Activated T-helper 2 cell treated with anti-CD3 and anti-CD28 coated beads, Interferon-gamma antibody, Interleukin-2, Interleukin-4, amounts not matched to agents 10 μg/mL and 5 μg/mL and 100 μg/mL, durations not matched to agents 14 hours and 24 hours and 36 hours (primary cell): ENCODE measurements at regions not wholly inside any gene's neighbourhood (a gene's known extent, or its start where the extent isn't known, plus 50 kb on each side); places are given as distances from the start of the nearest gene placed in this dataset.

ENCODE experiments used
- DNase-seq: peaks from one replicate; pipeline ENCODE4 v3.0.0; 2021; ENCODE audit warnings: low spot score
- H3K27ac Mint-ChIP-seq: one replicate; pipeline ENCODE4 v1.8.0; 2021; ENCODE audit warnings: mixed read lengths
- H3K27me3 Mint-ChIP-seq: one replicate; pipeline ENCODE4 v1.8.0; 2021; ENCODE audit warnings: low read depth, mixed read lengths
- H3K36me3 Mint-ChIP-seq: one replicate; pipeline ENCODE4 v1.8.0; 2021; ENCODE audit warnings: low read depth, mixed read lengths
- H3K4me1 Mint-ChIP-seq: one replicate; pipeline ENCODE4 v1.8.0; 2021; ENCODE audit warnings: low read depth, mixed read lengths
- H3K4me3 Mint-ChIP-seq: one replicate; pipeline ENCODE4 v1.8.0; 2021; ENCODE audit warnings: low read depth, mild to moderate bottlenecking, moderate library complexity, mixed read lengths
- H3K9me3 Mint-ChIP-seq: one replicate; pipeline ENCODE4 v1.8.0; 2021; ENCODE audit warnings: mixed read lengths
- intact Hi-C: fragments of 100-400 bp; cut with micrococcal nuclease; formaldehyde crosslinking; loops from one replicate; pipeline ENCODE4 v1.15.1; 2023

DNA sequence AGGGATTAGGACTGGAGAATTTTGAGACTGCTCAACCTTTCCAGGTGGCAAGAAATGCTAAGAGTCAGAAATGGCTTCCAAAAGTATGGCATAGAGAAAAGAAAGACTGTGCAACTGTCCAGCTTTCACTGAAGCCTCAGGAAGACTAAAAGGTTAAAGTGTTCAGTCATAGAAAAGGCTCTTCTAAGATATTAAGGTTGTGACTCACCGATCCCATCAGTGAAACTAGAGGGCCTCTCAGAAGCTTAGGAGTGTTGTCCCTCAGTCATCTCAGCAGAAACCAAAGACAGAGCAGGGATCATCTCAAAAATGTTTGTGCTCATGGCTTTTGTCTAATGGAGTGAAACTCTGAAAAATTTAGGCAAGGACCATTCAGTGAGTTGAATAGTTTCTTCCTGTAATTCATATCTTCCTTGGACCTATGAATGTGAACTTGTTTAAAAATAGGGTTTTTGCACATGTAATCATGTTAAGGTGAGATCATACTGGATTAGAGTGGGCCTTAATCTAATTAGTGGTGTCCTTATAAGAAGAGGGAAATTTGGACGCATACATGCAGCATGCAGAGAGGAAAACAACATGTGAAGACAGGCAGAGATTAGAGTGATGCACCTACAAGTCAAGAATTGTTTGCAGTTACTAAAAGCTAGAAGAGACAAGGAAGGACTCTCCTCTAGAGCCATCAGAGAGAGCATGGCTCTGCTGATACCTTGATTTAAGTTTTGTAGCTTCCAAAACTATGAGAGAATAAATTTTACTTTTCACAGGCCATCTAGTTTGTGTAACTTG, 71.3 kb downstream of the RPE65 start:
- no peak for DNase-seq
- no peaks in the 10 kb centered on the region for H3K36me3 Mint-ChIP-seq
- intact Hi-C loops: no loop called here
- H3K27me3 Mint-ChIP-seq: no peaks in the 10 kb centered on the region
- H3K4me1 Mint-ChIP-seq: no peaks in the 10 kb centered on the region
- no peaks in the 10 kb centered on the region for H3K9me3 Mint-ChIP-seq
- H3K4me3 Mint-ChIP-seq: no peak overlapping the region
- no peak overlapping the region for H3K27ac Mint-ChIP-seq

DNA sequence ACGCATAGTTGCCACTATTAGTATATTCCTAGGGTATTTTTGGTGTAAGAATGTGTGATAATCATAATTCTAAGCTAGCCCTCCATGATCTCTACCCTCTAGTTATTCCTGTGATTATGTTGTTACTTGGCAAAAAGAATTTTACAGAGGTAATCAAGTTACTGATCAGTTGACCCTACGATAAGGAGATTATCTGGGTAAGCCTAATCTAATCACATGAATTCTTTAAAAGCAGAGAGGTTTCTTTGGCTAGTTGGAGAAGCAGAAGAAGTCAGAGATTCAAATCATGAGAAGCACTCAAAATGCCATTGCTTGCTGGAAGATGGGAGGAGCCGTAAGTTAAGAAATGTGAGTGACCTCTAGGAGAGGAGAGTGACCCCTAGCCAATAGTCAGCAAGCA, 72.7 kb downstream of the RPE65 start:
- no peaks in the 10 kb centered on the region for H3K27me3 Mint-ChIP-seq
- DNase-seq: no peak
- intact Hi-C loops: no loop called here
- no peaks in the 10 kb centered on the region for H3K9me3 Mint-ChIP-seq
- H3K4me1 Mint-ChIP-seq: no peaks in the 10 kb centered on the region
- H3K4me3 Mint-ChIP-seq: no peak overlapping the region
- H3K27ac Mint-ChIP-seq: no peak overlapping the region
- no peaks in the 10 kb centered on the region for H3K36me3 Mint-ChIP-seq

DNA sequence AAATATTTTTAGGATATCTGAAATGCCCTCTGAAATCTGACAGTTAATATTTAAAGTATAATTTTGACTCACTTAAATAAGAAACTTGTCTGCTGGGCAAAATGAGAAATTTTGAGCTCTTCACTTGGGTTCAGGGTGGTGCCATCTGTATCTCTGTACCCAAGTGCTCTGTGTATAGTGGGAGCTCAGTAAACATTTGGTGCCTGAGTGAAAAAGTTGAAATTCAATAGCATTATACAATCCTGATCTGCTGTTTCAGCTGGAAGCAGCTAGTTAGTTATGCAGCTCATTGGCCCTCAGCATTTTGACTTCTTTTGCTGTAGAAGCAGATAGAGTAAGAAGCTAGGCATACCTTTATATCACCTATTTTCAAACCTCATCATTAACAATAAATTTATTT, 73.3 kb downstream of the RPE65 start:
- no peak overlapping the region for H3K4me3 Mint-ChIP-seq
- H3K27me3 Mint-ChIP-seq: no peaks in the 10 kb centered on the region
- H3K9me3 Mint-ChIP-seq: no peaks in the 10 kb centered on the region
- DNase-seq: no peak
- no peaks in the 10 kb centered on the region for H3K4me1 Mint-ChIP-seq
- no peak overlapping the region for H3K27ac Mint-ChIP-seq
- H3K36me3 Mint-ChIP-seq: no peaks in the 10 kb centered on the region
- intact Hi-C loops: no loop called here

GRCh38 chr1:68375919-68376318, 73.8 kb downstream of the RPE65 start:
- no peak for DNase-seq
- Mint-ChIP-seq H3K27ac (no peak overlapping the region), H3K36me3 (no peaks in the 10 kb centered on the region), H3K9me3 (no peaks in the 10 kb centered on the region), H3K4me3 (no peak overlapping the region), H3K27me3 (no peaks in the 10 kb centered on the region), H3K4me1 (no peaks in the 10 kb centered on the region)
- intact Hi-C loops: no loop called here

DNA sequence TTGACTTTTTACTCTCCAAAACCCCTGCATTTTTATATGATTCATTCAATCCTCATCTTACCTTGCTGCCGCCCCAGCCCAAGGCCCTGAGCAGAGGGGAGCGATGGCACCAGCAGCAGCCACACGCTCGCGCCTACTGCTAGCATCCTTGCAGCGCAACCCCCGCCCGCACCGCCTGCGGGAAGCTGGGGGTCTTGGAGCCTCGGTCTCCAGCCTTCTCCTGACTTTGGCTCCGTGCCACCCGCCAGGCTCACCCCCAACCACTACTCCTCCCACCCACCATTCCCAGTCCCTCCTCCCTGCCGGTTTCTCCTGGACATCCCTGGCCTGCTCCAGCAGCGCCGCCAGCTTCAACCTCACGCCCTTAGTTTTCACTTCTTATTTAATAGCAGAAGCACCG, 76.6 kb downstream of the RPE65 start:
- intact Hi-C loops: no loop called here
- no peaks in the 10 kb centered on the region for H3K4me1 Mint-ChIP-seq
- no peak overlapping the region for H3K4me3 Mint-ChIP-seq
- no peaks in the 10 kb centered on the region for H3K27me3 Mint-ChIP-seq
- H3K36me3 Mint-ChIP-seq: no peaks in the 10 kb centered on the region
- no peaks in the 10 kb centered on the region for H3K9me3 Mint-ChIP-seq
- no peak for DNase-seq
- H3K27ac Mint-ChIP-seq: no peak overlapping the region

- Mint-ChIP-seq H3K4me1 (no peaks in the 10 kb centered on the region), H3K9me3 (no peaks in the 10 kb centered on the region), H3K36me3 (no peaks in the 10 kb centered on the region), H3K27ac (no peak overlapping the region), H3K4me3 (no peak overlapping the region), H3K27me3 (no peaks in the 10 kb centered on the region)
- intact Hi-C loops: no loop called here
- no peak for DNase-seq
These were observed 77.3 kb downstream of the RPE65 start for GRCh38 chr1:68372487-68372886.

DNA sequence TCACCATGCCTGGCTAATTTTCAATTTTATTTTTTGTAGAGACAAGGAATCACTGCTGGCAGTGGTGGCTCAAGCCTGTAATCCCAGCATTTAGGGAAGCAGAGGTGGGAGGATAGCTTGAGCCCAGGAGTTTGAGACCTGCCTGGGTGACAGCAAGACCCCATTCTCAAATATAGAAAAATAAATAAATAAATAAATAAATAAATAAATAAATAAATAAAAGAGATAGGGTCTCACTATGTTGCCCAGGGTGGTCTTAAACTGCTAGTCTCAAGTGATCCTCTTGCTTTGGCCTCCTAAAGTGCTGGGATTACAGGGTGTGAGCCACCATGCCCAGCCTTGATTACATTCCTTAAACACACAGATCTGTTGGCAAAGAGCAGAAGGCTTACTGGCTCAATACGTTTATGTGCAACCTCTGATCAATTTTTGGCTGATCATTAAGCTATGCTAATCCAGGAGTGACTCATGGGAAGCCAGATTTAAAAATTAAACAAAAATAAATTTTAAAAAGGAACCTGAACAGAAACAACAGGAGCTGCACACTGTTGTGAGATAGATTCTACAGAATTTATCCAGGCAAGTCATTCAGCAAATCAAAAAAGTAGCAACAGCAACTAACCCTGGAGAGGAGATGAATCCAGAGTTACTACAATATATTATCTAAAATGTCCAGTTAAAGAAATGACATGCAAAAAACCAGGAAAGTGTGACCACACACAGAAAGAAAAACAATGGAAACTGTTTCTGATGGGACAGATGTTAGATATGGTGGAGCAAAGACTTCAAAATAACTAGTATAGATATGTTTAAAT, 79.4 kb downstream of the RPE65 start:
- Mint-ChIP-seq H3K27ac (no peak overlapping the region), H3K4me3 (no peak overlapping the region), H3K27me3 (no peaks in the 10 kb centered on the region), H3K4me1 (no peaks in the 10 kb centered on the region), H3K36me3 (no peaks in the 10 kb centered on the region), H3K9me3 (no peaks in the 10 kb centered on the region)
- no peak for DNase-seq
- intact Hi-C loops: no loop called here

DNA sequence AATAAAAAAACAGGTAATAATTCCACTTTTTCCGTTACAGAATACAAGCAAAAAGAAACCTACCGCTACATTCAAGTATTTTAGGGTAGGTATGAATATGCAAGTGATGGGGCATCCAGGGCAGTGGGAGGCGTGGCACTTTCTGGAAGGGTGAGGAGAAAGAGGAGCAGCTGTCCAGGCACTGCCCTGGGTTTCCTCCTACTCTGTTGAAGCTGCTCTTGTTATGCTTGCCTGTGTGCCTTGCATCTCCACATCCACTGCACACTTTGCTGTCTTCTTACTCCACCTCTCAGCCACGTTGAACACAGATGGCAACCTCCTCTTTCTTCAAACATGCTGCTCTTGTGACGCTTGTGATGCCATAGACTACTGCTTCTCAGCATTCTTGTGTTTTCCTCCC, 83.2 kb downstream of the RPE65 start:
- Mint-ChIP-seq H3K9me3 (no peaks in the 10 kb centered on the region), H3K27me3 (no peaks in the 10 kb centered on the region), H3K36me3 (no peaks in the 10 kb centered on the region), H3K4me3 (no peak overlapping the region), H3K27ac (no peak overlapping the region), H3K4me1 (no peaks in the 10 kb centered on the region)
- intact Hi-C loops: loop anchor here (10.0 kb wide), 1 partner anchor 78 kb away; the partner anchor contains the start of gene RPE65
- no peak for DNase-seq

- Mint-ChIP-seq H3K36me3 (no peaks in the 10 kb centered on the region), H3K4me1 (no peaks in the 10 kb centered on the region), H3K27ac (no peak overlapping the region), H3K9me3 (no peaks in the 10 kb centered on the region), H3K27me3 (no peaks in the 10 kb centered on the region), H3K4me3 (no peak overlapping the region)
- intact Hi-C loops: loop anchor here (10.0 kb wide), 1 partner anchor 79 kb away; the partner anchor contains the start of gene RPE65
- no peak for DNase-seq
These were observed 83.9 kb downstream of the RPE65 start for GRCh38 chr1:68365709-68366382.

DNA sequence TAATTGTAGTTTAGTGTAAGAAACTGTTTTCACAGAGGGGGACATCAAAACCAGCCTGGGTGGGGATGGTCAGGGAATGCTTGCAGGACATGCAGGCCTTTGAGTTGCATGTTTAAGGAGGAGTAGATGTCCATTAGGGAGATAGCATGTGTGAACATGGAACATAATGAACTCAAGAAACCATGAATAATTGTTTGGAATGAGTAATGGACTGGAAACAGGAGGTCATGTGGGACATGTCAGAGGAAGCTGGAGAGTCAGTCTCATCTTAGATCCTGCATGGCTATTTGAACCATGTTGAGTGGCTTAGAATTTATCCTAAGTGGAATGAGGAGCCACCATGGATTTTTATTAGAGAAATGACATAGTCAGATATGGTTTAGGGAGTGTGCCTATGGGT, 86.4 kb downstream of the RPE65 start:
- no peaks in the 10 kb centered on the region for H3K9me3 Mint-ChIP-seq

DNA sequence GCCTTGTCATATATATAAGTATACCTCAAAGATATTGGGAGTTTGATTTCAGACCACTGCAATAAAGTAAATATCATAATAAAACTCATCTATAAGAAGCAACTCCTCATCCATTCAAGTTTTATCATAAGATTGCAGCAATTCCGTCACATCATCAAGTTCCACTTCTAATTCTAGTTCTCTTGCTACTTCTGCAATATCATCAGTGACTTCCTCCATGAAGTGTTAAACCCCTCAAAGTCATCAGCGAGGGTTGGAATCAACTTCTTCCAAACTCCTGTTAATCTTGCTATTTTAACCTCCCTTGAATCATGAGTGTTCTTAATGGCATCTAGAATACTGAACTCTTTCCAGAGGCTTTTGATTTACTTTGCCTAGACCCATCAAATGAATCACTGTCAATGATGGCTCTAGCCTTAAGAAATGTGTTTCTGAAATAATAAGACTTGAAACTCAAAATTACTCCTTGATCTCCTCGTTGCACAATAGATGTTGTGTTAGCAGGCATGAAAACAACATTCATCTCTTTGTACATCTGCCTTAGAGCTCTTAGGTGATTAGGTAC, 88.3 kb downstream of the RPE65 start:
- DNase-seq: no peak
- peaks cover 1% of the 10 kb centered on the region for H3K27me3 Mint-ChIP-seq
- no peaks in the 10 kb centered on the region for H3K36me3 Mint-ChIP-seq
- no peaks in the 10 kb centered on the region for H3K4me1 Mint-ChIP-seq
- intact Hi-C loops: loop anchor here (10.0 kb wide), 1 partner anchor 83 kb away; the partner anchor contains the start of gene RPE65
- no peak overlapping the region for H3K27ac Mint-ChIP-seq
- H3K4me3 Mint-ChIP-seq: no peak overlapping the region
- no peaks in the 10 kb centered on the region for H3K9me3 Mint-ChIP-seq

More for the DNA sequence above, 86.4 kb downstream of the RPE65 start:
- H3K36me3 Mint-ChIP-seq: no peaks in the 10 kb centered on the region
- peaks cover 1% of the 10 kb centered on the region for H3K27me3 Mint-ChIP-seq
- intact Hi-C loops: loop anchor here (10.0 kb wide), 1 partner anchor 81 kb away; the partner anchor contains the start of gene RPE65
- H3K4me1 Mint-ChIP-seq: no peaks in the 10 kb centered on the region
- no peak overlapping the region for H3K27ac Mint-ChIP-seq
- DNase-seq: no peak
- no peak overlapping the region for H3K4me3 Mint-ChIP-seq

- Mint-ChIP-seq H3K4me1 (no peaks in the 10 kb centered on the region), H3K9me3 (no peaks in the 10 kb centered on the region), H3K36me3 (no peaks in the 10 kb centered on the region), H3K4me3 (no peak overlapping the region), H3K27ac (no peak overlapping the region), H3K27me3 (peaks cover 1% of the 10 kb centered on the region)
- no peak for DNase-seq
- intact Hi-C loops: no loop called here
These were observed 90.7 kb downstream of the RPE65 start for GRCh38 chr1:68359045-68359444.
